HepG2 (cell line): ENCODE measurements at regions not wholly inside any gene's neighbourhood (a gene's known extent, or its start where the extent isn't known, plus 50 kb on each side); places are given as distances from the start of the nearest gene placed in this dataset.

Experiments used
- ATAC-seq: fragments of 200-7000 bp; cut with Tn5 transposase; 3 replicates; pipeline ENCODE4 v1.9.1; 2020; ENCODE audit warnings: mild to moderate bottlenecking, moderate library complexity
- BruUV-seq: library from RNA; stranded (reverse); fragments of 400-500 nt; replicated peaks from 2 replicates; lab custom pipeline; 2021; lab: Mats Ljungman, UMichigan
- CTCF ChIA-PET: fragments of 300-600 bp; formaldehyde crosslinking; extraction: SDS; loops from one replicate; lab custom pipeline; 2021; ENCODE audit warnings: low total read pairs, inconsistent platforms, low intra/inter-chr PET ratio; lab: Yijun Ruan, JAX
- POLR2A ChIA-PET: fragments of 350-600 bp; sonication (Branson Sonifier 250); formaldehyde crosslinking; loops from one replicate; lab custom pipeline; 2020; ENCODE audit warnings: antibody characterized with exemption, inconsistent platforms; lab: Yijun Ruan, JAX
- DNase-seq: peaks from one replicate; pipeline ENCODE4 v3.0.0-alpha.2; 2015; ENCODE audit warnings: low spot score
- FAIRE-seq: peaks from 3 replicates; lab custom pipeline; 2011; peaks lifted over from hg19 to GRCh38; lab: Jason Lieb, UNC
- H2AFZ ChIP-seq: one replicate; pipeline ENCODE4 v1.6.1; 2011; ENCODE audit warnings: low read length, inconsistent platforms
- H3K27ac ChIP-seq: fragments of 300-600 bp; 3 replicates; pipeline ENCODE4 v1.8.0; 2011; ENCODE audit warnings: mixed run types, mild to moderate bottlenecking, mixed read lengths, low read length, inconsistent platforms; ENCODE audit not compliant: insufficient read depth; ENCODE audit errors: extremely low read length
- H3K27me3 ChIP-seq, 2 experiments: fragments of 200-600 bp in 1 of 2; 2 replicates in 1 of 2; 3 replicates in 1 of 2; pipeline versions ENCODE4 v1.6.0 to v1.8.0; 2011; ENCODE audit warnings: low read length in 2 of 2, mild to moderate bottlenecking in 2 of 2, moderate library complexity in 2 of 2, inconsistent platforms in 1 of 2; ENCODE audit not compliant: insufficient read depth in 2 of 2, control insufficient read depth in 1 of 2
- H3K36me3 ChIP-seq, 2 experiments: fragments of 200-600 bp in 1 of 2; replicated peaks in 1 of 2; 2 replicates in 1 of 2; 3 replicates in 1 of 2; pipeline versions ENCODE4 v1.5.1 to v1.8.0; 2011; ENCODE audit warnings: low read length in 2 of 2, inconsistent platforms in 1 of 2; ENCODE audit not compliant: insufficient read depth in 2 of 2, control insufficient read depth in 1 of 2
- H3K4me1 ChIP-seq: 2 replicates; pipeline ENCODE4 v1.5.1; 2012; ENCODE audit warnings: low read length, inconsistent platforms; ENCODE audit not compliant: insufficient read depth
- H3K4me2 ChIP-seq: 2 replicates; pipeline ENCODE4 v1.6.0; 2011; ENCODE audit warnings: low read depth, low read length, inconsistent platforms
- H3K4me3 ChIP-seq, 3 experiments: fragments of 200-600 bp in 1 of 3; sonication (generic), shearing (Covaris generic) in 1 of 3; replicated peaks in 1 of 3; 2 replicates each; pipeline ENCODE4 v1.5.1; 2011 to 2016; ENCODE audit warnings: low read length in 3 of 3, inconsistent platforms in 2 of 3, low read depth in 2 of 3, mild to moderate bottlenecking in 2 of 3, control low read depth in 1 of 3, mixed read lengths in 1 of 3; ENCODE audit not compliant: insufficient read depth in 1 of 3
- H3K79me2 ChIP-seq: one replicate; pipeline ENCODE4 v1.6.1; 2011; ENCODE audit warnings: low read length, inconsistent platforms; ENCODE audit not compliant: insufficient read depth
- H3K9ac ChIP-seq: 2 replicates; pipeline ENCODE4 v1.6.0; 2011; ENCODE audit warnings: mild to moderate bottlenecking, low read depth, low read length, inconsistent platforms; ENCODE audit not compliant: insufficient read depth
- H3K9me3 ChIP-seq: 2 replicates; pipeline ENCODE4 v1.5.1; 2012; ENCODE audit warnings: mild to moderate bottlenecking, low read length
- H4K20me1 ChIP-seq: 2 replicates; pipeline ENCODE4 v1.6.0; 2011; ENCODE audit warnings: inconsistent platforms, mild to moderate bottlenecking, low read length, moderate library complexity; ENCODE audit not compliant: insufficient read depth
- CTCF ChIP-seq: sonication (generic); formaldehyde crosslinking; IDR thresholded peaks from 2 replicates; pipeline ENCODE4 v1.5.0; 2020; ENCODE audit warnings: mild to moderate bottlenecking, missing genetic modification reagents, moderate library complexity
- HIC2 ChIP-seq: sonication (generic); formaldehyde crosslinking; IDR thresholded peaks from 2 replicates; pipeline ENCODE4 v1.9.0; 2022; ENCODE audit warnings: low read depth, missing genetic modification reagents
- RAD21 ChIP-seq: fragments of 450-650 bp; formaldehyde crosslinking; IDR thresholded peaks from 2 replicates; pipeline ENCODE4 v1.5.0; 2020; ENCODE audit warnings: mild to moderate bottlenecking
- RERE ChIP-seq: IDR thresholded peaks from 2 replicates; pipeline ENCODE4 v1.6.1; 2016; ENCODE audit warnings: low read depth, missing genetic modification reagents, missing compliant biosample characterization
- SMC3 ChIP-seq: IDR thresholded peaks from 2 replicates; pipeline ENCODE4 v1.6.1; 2011; ENCODE audit warnings: low read length, improper control_type of control experiment
- STAG1 ChIP-seq: sonication (generic); formaldehyde crosslinking; IDR thresholded peaks from 2 replicates; pipeline ENCODE4 v1.4.0; 2020; ENCODE audit warnings: missing genetic modification reagents
- ZNF362 ChIP-seq: sonication (generic); formaldehyde crosslinking; IDR thresholded peaks from 2 replicates; pipeline ENCODE4 v1.4.0; 2020; ENCODE audit warnings: missing genetic modification reagents, mild to moderate bottlenecking, borderline replicate concordance
- WGBS: methylation state at CpG from one replicate; pipeline ENCODE4 v1.1.6; 2017; ENCODE audit warnings: low lambda C conversion rate; 5-methylcytosine and 5-hydroxymethylcytosine counted together
- in situ Hi-C: cut with HindIII; loops from 2 replicates; pipeline ENCODE4 v1.10.0; 2017; ENCODE audit warnings: low pct_unique_long_range_greater_than_20kb; ENCODE audit not compliant: extremely low pct_ligation_motif_present
- intact Hi-C: fragments of 100-400 bp; cut with micrococcal nuclease; formaldehyde crosslinking; loops from one replicate; pipeline ENCODE4 v1.10.0; 2022; ENCODE audit not compliant: unreplicated experiment

- Histone ChIP-seq H3K36me3 (no peaks in the 10 kb centered on the region), H3K4me1 (no peaks in the 10 kb centered on the region), H3K4me3 (no peak overlapping the region), H3K9me3 (no peaks in the 10 kb centered on the region), H3K79me2 (no peaks in the 10 kb centered on the region), H3K27ac (no peak overlapping the region), H2AFZ (no peak overlapping the region), H3K9ac (no peak overlapping the region), H3K27me3 (no peaks in the 10 kb centered on the region), H4K20me1 (no peaks in the 10 kb centered on the region), H3K4me2 (no peak overlapping the region)
- WGBS = 2% methylated on average over 1 of the region's 1 CpG
- peak; percentile 30 for FAIRE-seq
- ChIA-PET CTCF (interaction anchor here (1.2 to 2.2 kb wide), 3 partner anchors 688 to 1757 kb away, joined by 4 to 14 read pairs (median 6); no protein-coding TSS in a partner anchor), POLR2A (no interaction called here)
- peak; percentile 62 for ATAC-seq
- peak; percentile 46 for DNase-seq
- TF ChIP-seq HIC2 (CRISPR knock-in tag) = no peak
- TF ChIP-seq SMC3 = peak; percentile 69
- TF ChIP-seq RAD21 = 0 out of 2 replicates have a peak, but pooled peaks have one; percentile 15
- no peak for TF ChIP-seq RERE (CRISPR knock-in tag)
- 0 out of 2 replicates have a peak, but pooled peaks have one; percentile 9 for TF ChIP-seq ZNF362 (CRISPR knock-in tag)
- TF ChIP-seq STAG1 = peak; percentile 78
- peak; percentile 76 for TF ChIP-seq CTCF (CRISPR knock-in tag)
- no TSS peak for BruUV-seq
- in situ Hi-C loops = loop anchor here (10.0 to 25.0 kb wide), 2 partner anchors 694 to 1751 kb away; partner anchors contain the start of gene CDH11
- intact Hi-C loops = loop anchor here (1.0 kb wide), 1 partner anchor 691 kb away; no protein-coding TSS in a partner anchor
Observed at GRCh38 chr16:63361032-63361624, 1324.9 kb upstream of the CDH8 start.
